ENCODE measurements at regions not wholly inside any gene's neighbourhood (a gene's known extent, or its start where the extent isn't known, plus 50 kb on each side); places are given as distances from the start of the nearest gene placed in this dataset.

DNA sequence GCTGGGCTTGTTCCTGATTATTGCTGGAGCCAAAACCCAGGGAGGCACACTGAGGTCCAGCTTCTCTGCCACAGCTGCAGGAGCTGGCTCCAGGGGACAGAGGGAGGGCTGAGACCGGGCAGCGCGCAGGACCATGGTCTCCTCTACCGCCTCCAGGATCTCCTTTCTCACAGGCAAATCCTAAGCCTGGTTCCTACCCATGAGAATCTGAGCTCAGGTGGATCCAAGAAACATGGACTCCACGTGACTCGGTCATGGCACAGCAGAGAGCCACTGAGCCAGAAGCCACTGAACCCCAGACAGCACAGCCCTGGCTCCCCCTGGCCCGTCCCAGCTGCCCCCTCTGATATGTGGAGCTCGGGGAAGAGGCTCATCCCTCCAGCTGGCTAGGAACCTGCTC lies 653.4 kb upstream of the ID2 start:
- DNase-seq = no peak

DNA sequence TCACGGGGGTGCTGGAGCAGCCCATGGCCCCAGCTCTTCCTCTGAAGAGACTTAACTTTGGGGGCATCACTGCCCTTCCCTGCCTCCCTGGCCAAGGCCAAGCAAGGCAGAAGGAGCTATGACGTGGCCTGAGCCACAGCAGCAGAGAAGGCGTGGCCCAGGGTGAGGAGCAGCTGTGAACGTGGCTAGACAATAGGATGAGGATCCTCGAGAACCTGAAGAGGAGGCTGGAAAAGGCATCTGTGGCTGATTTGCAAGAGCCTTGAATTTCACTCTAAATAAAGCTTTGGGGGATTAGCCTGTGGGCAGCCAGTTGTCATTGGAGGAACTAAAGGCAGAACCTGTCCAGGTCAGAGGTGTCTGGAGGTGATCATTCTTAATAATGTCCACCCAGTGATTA lies 652.9 kb upstream of the ID2 start:
- no peak for DNase-seq

DNA sequence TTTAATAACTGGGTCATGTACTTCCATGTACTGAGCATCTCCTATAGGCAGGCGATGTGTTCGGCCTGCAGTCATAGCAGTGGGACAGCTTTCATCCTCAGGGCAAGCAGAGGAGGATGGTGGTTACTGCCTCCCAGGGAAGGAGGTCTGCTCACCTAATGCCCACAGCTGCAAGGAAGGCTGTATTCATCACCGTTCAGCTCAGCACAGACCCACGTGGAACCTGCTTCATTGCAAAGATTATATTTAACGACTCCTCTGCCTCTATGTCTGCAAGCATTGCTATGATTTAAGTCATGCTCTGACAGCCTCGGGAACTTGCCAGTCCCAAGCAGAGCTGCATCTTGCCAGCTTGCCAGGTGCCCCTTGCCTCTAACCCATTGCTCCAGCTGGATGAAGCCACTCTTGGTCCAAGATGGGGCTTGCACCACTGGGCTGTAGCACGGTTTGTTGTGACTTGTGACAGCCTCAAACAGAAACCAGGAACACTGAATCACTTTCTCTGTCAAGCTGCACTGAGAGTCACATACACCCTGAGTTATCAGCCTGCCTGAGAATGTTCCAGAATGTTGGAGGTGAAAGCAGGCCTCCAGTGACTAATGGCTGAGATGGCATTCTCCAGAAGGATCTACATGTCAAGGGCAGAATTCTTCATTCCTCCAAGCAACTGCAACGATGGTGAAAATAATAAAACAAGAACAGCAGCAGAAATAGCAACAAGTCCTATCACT lies 651.1 kb upstream of the ID2 start:
- no peak for DNase-seq

DNA sequence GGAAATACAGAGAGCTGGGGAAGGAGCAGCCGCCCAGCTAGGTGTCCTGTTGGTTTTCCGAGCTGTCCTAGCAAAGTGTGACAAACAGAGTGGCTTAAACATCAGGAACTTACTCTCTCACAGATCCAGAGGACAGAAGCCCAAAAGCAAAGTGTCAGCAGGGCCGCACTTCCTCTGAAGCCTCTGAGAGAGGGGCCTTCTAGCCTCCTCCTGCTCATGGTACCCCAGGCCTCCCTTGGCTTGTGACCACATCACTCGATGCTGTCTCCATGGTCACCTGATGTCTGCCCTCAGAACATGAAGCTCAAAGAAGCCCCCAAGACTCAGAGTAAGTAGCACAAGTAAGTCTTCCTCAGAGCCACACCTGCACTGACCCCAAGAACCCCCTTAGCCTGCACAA lies 650.5 kb upstream of the ID2 start:
- no peak for DNase-seq

DNA sequence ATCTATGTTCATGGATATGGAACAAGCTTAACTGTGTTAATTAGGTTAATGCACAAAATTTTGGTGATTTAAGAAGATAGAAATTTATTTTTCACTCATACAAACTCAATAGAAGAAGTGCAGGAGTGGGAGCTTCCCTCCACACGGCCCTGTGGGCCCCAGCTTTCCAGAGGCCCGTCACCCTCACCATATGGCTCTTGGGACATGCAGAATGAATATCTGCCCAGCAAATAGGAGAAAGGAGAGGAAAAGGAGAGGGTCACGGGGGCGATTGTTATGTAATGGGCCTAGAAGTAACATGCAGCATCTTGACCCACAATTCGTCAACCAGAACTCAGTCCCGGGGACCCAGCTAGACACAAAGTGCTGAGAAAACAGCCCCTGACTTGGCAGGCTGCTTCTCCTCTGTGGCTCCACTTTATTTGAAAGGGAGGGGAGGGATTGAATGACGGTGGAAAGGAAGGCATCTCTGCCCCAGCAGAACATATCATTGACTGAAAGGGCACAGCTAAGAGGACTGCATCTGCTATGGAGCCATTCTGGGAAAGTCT lies 648.2 kb upstream of the ID2 start:
- no peak for DNase-seq

DNA sequence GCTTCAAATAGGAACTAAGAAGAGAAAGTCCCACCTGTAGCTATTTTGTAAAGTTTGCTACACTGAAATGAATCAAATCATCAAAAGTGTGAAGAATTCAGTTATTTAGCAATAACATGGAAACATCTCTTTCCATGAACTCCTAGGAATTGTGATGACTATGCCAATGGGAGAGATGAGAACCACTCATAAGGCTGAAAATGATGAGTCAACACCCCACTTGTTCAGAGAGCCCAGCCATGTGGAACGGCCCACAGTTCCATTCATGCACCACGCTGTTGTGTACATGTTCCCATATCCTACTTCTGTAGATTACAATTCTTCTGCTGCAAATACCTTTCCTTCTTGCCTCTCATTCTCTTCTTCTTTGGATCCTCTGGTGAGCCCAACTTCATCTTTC lies 645.5 kb upstream of the ID2 start:
- no peak for DNase-seq

DNA sequence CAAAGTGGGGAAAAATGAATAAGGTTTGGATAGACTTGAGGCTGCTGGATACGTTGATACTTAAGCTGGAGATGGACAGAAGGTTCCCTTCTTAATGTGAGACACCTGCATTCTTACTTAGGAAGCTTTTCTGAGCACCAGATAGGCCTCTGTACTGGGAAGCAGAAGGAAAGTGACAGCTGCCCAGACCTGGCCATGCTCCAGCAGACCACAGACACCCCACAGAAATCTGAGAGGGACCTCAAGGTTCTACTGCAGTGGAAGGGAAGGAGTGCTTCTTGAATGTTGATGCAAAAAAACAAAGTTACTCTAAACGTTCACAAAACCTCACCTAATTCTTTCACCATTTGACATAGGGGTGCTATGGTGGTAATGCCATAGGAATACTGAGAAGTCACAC lies 642.1 kb upstream of the ID2 start:
- no peak for DNase-seq

DNA sequence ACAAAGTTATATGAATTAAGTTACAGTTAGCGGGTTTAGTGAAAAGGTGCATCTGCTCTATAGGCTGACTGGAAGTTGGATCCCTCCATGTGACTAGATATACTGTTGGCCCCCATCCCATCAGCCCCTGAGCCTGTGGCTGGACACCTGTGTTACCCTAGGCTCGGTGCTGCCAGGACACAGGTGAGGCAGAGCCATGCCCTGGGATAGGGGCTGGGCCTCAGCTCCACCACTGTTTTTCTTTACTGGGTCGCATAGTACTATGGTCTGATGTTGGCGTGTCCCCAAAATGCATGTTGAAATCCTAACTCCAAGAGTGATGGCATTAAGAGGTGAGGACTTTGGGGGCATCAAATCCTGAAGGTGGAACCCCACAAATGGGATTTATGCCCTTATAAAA lies 638.6 kb upstream of the ID2 start:
- no peak for DNase-seq

DNA sequence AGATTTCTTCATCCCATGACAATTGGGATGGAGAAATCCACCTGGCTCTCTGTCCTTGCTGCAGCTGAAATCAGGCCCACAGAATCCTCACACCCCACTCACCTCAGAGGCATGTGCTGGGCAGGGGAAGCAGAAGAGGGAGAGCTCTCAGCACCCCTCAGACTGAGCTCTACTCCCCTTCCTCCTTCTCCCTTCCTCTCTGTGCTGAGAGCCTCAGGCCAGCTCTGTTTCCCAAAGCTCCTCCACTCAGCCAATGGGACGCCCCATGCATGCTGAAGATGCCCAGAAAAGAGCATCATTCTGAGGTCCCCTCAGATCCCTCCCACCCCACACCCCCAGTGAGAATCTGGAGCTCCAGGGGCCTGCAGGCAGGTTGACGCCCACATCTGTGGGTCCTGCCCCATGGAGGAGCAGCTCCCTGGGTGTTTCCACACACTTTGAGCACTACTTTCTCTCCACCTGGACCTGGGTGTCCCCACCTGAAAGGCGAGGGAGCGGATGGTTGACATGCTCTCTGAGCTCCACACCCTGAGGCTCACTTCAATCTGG lies 637.7 kb upstream of the ID2 start:
- no peak for DNase-seq

DNA sequence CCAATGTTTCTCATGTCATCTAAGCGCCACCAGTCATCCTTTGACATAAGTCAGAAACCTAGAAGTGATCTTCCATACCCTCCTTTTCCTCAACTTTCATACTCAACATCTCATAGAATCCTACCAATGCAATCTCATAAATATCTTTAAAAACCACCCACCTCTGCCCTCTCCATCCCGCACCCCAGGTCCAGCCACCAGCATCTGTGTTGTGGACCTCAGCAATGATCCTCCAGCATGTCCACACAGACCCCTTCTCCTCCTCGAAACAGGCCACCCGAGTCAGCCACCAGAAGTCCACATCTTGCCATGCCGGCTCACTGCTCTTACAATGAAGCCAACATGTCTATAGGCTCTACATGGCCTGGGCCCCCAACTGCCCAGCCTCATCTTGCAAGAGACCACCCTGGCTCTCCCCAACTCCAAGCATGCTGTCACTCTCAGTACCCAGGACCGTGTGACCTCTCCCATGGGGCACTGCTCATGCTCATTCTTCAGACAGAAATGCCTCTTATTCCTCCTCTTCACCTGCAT lies 636.7 kb upstream of the ID2 start:
- DNase-seq = no peak

DNA sequence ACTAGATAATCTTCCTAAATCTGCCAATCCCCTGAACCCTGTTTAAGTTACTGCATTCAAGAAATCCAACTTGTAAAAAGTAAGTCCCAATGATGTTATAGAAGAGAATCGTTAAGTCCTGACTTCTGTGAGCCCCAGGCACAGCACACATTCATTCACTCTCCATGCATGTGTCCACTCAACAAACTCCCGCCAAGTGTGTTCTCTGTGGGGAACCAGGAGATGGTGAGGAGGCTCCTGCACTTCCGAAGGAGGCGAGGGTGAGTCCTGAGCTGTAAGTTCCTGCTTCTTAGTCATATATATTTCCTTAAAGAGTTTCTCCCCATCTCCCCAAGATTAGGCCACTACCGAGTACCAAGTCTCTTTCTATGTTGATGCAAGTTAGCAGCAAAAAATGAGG lies 635.0 kb upstream of the ID2 start:
- DNase-seq = no peak

DNA sequence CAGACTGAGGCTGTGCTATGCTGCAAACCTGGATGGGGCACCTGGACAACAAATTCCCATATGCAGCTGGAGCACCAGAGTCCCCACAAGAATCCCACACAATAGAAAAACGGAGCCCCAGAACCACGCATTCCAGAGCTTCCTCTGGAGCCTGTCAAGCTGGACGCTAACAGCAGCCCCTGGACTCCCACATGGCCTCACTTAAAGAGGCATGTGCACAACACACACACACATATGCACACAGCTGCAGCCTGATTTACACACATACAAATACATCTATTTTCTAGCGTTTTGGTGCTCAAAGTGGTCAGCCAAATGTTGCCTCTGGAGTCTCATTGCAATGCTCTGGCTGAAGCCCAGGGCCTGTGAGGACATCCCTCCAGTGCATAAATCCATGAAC lies 632.7 kb upstream of the ID2 start:
- no peak for DNase-seq

DNA sequence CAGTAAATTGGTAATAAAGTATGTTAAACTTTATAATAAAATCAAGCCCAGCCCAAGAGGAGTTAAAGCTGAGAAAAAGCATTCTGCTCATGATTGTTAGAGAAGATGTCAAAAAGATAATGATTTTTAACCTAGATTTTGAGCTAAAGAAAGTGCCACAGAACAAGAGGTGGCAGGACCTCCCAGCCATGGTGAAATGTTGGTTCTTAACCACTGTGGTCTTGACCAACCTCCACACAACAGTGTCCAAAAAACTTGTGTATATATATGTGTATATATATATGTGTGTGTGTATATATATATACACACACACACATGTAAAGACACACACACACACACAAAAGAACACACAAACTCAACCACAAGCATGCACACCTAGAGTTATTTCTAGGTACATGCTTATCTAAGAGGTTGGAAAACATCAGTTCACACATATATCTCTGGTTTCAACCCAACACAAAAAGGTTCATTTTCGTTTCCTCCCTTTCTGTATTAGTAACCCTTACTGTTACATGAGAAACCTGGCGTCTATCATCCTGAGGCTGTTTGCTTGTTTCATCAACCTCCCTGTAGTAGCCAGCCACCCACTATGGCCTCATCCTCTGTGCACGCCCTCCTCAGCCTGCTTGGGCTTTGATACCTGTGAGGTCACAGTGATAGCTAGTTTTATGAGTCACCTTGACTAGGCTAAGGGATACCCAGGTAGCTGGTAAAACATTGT lies 631.8 kb upstream of the ID2 start:
- DNase-seq = no peak

DNA sequence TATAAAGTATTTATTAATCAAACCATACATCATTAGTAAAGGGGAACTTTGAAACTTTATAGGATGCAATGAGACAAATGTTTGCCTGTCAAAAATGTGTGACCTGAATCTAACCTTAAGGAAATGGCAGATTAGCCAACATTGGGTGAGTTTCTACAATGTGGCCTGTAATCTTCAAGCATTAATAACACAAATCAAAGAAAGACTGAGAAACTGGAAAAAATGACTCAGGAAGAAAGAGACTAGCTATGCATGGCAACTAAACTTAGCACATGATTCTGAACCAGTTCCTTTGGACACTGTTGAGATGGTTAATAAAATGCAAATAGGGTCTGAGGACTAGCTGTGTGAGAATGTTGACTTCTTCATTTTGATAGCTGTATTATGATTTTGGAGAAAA lies 628.6 kb upstream of the ID2 start:
- no peak for DNase-seq

DNA sequence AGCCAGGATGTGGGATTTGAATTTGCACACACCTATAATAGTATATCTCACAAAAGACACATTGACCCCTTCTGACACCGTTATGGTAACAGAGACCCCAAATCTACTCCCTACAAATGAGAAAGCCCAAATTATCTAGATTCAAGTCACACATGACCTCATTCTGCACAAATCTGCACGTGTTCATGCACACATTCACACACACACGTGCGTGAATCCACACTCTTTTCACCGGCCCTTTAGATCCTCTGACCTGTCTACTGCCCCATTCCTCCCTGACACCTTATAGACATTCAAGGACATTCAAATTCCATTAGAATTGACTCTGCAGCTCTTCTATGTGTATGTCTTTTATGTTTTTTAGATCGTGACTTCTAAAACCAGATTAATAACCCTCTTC lies 627.8 kb upstream of the ID2 start:
- no peak for DNase-seq

DNA sequence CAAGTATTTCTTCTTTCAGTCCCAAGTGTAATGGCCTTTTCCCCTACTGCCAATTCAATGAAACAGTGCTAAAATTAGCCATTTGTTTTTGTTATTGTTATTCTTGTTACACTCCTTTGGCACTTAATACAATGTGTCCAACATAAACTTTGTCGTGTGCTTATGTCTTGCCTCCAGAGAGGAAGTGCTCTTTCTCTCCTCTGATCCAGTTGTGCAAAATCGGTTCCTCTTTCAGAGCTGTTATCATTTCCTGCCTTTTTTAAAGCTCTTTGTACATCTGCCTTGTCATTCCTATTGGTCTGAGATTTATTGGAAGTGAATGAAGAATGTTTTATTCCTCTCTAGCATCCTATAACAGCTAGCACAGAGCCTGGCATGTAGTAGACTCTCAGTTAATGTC lies 623.2 kb upstream of the ID2 start:
- no peak for DNase-seq

DNA sequence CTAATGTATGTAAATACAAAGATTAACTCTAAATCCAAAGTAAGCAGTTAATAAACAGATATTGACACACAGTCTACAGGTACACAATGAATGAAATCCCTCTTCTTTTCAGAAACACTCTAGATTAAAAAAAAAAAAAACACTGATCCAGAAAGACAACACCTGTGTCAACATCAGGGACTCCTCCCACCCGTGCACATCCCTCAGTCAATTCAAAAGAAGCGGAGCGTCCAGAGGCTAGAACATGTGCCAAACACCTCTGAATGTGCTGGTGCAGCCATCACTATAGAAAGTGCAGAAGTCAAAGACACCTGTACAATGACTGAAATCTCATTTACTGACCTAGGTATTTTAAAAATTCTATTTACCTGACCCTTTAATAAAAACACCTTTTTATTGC lies 622.6 kb upstream of the ID2 start:
- DNase-seq = no peak

DNA sequence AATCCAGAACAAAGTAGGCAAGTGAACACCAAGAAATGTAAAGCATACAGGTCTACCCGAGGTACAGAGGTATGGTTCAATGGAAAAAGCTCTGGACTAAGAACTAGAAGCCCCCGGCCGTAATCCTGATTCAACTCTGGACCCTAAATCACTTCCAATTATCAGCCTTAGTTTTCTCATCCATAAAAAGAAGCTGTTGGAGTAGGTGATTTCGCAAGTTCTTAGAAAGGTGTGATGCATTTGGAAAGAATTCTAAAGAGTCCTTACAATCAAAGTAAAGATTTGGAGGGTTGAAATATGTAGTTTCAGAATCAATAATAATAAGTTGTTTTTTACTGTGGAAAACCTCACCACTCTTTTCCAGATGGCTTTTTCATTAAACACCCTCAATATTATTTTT lies 622.1 kb upstream of the ID2 start:
- DNase-seq = no peak

DNA sequence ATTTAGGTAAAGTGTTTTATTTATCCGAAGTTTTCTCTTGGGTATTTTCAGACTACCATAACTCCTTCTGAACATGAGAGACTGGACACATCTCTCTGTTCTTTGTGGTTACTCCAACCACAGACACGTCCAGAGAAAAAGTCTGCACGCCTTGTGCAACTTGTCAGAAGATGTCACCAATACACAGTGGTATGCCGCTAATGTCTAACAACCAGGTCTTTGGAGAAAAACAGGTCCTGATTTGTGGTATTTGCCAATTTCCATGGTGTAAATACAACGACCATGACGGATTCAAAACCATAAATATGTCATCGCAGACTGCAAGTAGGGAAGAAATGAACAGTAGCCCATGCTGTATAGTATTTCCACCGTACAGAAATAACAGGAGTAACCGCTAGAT lies 620.6 kb upstream of the ID2 start:
- no peak for DNase-seq

DNA sequence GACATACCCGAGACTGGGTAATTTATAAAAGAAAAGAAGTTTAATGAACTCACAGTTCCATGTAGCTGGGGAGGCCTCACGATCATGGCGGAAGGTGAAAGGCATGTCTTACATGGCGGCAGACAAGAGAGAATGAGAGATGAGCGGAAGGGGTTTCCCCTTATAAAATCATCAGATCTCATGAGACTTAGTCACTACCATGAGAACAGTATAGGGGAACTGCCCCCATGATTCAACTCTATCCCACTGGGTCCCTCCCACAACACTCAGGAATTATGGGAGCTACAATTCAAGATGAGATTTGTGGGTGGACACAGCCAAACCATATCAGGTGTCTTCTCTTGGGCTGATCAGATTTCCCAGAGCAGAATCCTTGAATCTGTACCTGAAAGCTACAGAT lies 617.3 kb upstream of the ID2 start:
- DNase-seq = no peak

DNA sequence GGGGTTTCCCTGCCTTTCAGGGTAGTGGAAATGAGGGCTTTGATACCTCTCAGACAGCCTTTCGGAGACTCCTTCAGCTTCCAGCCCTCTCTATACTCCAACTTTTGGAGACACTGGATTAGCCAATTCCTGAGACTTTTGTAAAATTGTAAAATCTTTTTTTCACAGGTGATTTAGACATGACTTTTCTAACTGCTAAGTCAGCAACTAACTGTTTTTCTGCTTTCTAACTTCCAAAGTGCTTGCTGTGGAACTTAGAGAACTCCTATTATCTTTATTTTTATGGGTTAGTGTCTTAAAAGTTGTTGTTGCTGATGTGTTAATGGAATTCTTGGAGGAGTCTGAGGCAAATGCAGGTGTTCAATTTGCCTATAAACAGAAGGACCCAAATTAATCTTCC lies 616.7 kb upstream of the ID2 start:
- no peak for DNase-seq

DNA sequence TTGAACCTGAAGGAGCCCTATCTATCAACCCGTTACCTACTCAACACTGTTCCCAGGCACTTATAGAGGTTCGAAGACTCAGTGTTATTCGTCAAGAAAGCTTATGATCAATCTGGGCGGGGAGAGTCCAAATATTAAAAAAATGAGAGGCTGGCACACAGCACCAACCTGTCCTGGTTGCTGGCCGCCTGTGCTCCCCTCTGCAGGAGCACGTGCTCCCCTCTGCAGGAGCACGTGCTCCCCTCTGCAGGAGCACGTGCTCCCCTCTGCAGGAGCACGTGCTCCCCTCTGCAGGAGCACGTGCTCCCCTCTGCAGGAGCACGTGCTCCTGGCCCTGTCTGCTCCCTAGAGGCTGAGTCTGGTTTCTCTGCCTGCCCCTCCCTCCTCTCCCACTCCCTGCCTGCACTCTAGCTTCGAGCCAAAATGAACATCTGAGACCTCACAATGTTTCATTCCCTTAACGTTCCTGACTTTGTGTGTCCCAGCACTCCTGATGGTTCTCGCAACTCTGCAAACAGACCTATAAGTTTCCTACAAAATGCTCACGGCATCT lies 614.0 kb upstream of the ID2 start:
- no peak for DNase-seq

DNA sequence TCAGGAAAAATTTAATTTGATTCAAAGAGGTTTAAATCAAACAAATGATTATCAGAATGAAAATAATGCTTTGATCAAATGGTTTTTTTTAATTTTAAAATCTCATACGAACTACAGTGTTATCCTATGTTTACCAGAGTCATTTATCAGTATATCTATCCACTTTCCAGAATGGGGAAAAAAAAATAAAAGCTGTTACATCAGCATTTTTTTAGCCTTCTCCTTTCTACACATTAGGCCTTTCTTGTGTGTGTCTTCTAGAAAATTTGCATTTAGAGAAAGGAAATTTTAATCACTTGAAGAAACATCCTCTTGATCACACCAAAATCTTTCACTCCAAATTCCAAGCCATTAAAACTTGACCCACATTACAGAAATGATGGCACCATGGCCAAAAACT lies 608.9 kb upstream of the ID2 start:
- DNase-seq = no peak

DNA sequence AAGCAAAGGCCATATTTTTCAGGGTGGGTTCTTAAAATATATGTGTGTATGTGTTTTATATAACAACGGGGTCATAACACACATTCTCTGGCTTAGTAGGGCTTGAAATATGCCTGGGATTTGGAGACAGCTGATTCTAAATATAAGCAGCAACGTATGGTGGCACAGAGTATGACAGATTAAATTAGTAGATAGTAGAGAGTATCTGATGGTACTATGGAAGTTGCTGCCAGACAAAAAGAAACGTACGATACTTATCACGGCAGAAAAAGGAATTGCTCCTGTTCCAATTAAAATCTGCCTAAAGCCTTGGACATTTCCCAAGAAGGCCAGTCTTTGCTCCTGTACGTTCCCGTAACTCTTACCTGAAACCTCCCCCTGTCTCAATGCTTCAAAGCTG lies 607.9 kb upstream of the ID2 start:
- DNase-seq = no peak
